GM12864 (cell line): ENCODE measurements at regions not wholly inside any gene's neighbourhood (a gene's known extent, or its start where the extent isn't known, plus 50 kb on each side); places are given as distances from the start of the nearest gene placed in this dataset.

Experiments used
- DNase-seq: peaks from one replicate; pipeline ENCODE4 v3.0.0-alpha.2; 2011; ENCODE audit warnings: low read depth
- H3K4me3 ChIP-seq: 2 replicates; pipeline ENCODE4 v1.5.1; 2011; ENCODE audit warnings: mild to moderate bottlenecking, low read depth, low read length, control low read depth
- CTCF ChIP-seq: IDR thresholded peaks from 2 replicates; pipeline ENCODE4 v1.5.1; 2011; ENCODE audit warnings: low read depth, mild to moderate bottlenecking, moderate library complexity, low read length, control low read depth, inconsistent platforms; ENCODE audit errors: missing control alignments

- no peak overlapping the region for H3K4me3 ChIP-seq
- no peak for TF ChIP-seq CTCF
- DNase-seq = no peak
These were observed 108.2 kb upstream of the PROK2 start for GRCh38 chr3:71893122-71893521.

- no peak for TF ChIP-seq CTCF
- DNase-seq = no peak
These were observed 106.5 kb upstream of the PROK2 start for GRCh38 chr3:71891483-71891882.

GRCh38 chr3:71890356-71890931 lies 105.5 kb upstream of the PROK2 start:
- H3K4me3 ChIP-seq = no peak overlapping the region
- no peak for DNase-seq
- no peak for TF ChIP-seq CTCF

More at GRCh38 chr3:71891483-71891882, 106.5 kb upstream of the PROK2 start:
- no peak overlapping the region for H3K4me3 ChIP-seq

GRCh38 chr3:71887256-71887655 lies 102.3 kb upstream of the PROK2 start:
- no peak overlapping the region for H3K4me3 ChIP-seq
- no peak for DNase-seq
- no peak for TF ChIP-seq CTCF

GRCh38 chr3:71885006-71885405 lies 100.1 kb upstream of the PROK2 start:
- no peak for DNase-seq
- no peak overlapping the region for H3K4me3 ChIP-seq
- TF ChIP-seq CTCF = no peak

GRCh38 chr3:71881732-71882131 lies 96.8 kb upstream of the PROK2 start:
- no peak for DNase-seq
- TF ChIP-seq CTCF = no peak
- H3K4me3 ChIP-seq = no peak overlapping the region

- DNase-seq = no peak
- no peak for TF ChIP-seq CTCF
- H3K4me3 ChIP-seq = no peak overlapping the region
These were observed 96.1 kb upstream of the PROK2 start for GRCh38 chr3:71881041-71881440.
